HFFc6 (cell line): ENCODE measurements at regions not wholly inside any gene's neighbourhood (a gene's known extent, or its start where the extent isn't known, plus 50 kb on each side); places are given as distances from the start of the nearest gene placed in this dataset.

ENCODE experiments used
- DNase-seq: peaks from one replicate; pipeline ENCODE4 v3.0.0-alpha.2; 2018
- H3K27ac Mint-ChIP-seq: 2 replicates; pipeline ENCODE4 v1.8.0; 2020; ENCODE audit warnings: mild to moderate bottlenecking, mixed read lengths
- H3K27me3 Mint-ChIP-seq: 2 replicates; pipeline ENCODE4 v1.8.0; 2021; ENCODE audit warnings: mild to moderate bottlenecking, moderate library complexity, mixed read lengths; ENCODE audit not compliant: insufficient read depth
- H3K36me3 Mint-ChIP-seq: 2 replicates; pipeline ENCODE4 v1.8.0; 2021; ENCODE audit warnings: low read depth, mixed read lengths
- H3K4me1 Mint-ChIP-seq: 2 replicates; pipeline ENCODE4 v1.8.0; 2020; ENCODE audit warnings: low read depth, mixed read lengths
- H3K4me3 Mint-ChIP-seq: 2 replicates; pipeline ENCODE4 v1.8.0; 2020; ENCODE audit warnings: mild to moderate bottlenecking, moderate library complexity, mixed read lengths
- H3K9me3 Mint-ChIP-seq: 2 replicates; pipeline ENCODE4 v1.8.0; 2020; ENCODE audit warnings: mild to moderate bottlenecking, mixed read lengths
- TF ChIP-seq, protein P1 (sequence below): fragments of 200-600 bp; sonication (generic); IDR thresholded peaks from 2 replicates; pipeline ENCODE4 v1.5.0; 2021; ENCODE audit warnings: antibody characterized with exemption, mild to moderate bottlenecking

DNA sequence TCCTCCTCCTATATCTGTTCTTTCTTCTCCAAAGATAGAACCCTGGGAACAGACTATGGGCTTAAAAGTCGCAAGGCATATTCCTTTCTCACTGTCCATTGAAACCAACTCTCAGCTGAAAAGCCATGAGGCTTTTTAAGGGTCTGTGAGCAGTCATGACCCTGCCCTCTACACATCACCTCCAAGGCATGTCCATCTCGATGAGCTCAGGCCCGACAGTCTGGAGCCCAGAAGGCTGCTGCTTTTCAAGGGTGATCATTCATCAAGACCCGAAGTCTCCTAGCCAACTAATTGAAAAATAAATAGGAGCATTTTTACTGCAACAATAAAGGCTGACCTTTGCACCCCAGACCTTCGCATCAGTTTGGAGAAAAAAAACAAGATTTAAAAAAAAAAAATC is 378.8 kb upstream of the NRSN1 start:
- H3K4me3 Mint-ChIP-seq, result no peak overlapping the region
- H3K4me1 Mint-ChIP-seq, result no peaks in the 10 kb centered on the region
- DNase-seq, result no peak
- H3K27me3 Mint-ChIP-seq, result no peaks in the 10 kb centered on the region
- H3K27ac Mint-ChIP-seq, result no peak overlapping the region
- TF ChIP-seq, protein P1, sequence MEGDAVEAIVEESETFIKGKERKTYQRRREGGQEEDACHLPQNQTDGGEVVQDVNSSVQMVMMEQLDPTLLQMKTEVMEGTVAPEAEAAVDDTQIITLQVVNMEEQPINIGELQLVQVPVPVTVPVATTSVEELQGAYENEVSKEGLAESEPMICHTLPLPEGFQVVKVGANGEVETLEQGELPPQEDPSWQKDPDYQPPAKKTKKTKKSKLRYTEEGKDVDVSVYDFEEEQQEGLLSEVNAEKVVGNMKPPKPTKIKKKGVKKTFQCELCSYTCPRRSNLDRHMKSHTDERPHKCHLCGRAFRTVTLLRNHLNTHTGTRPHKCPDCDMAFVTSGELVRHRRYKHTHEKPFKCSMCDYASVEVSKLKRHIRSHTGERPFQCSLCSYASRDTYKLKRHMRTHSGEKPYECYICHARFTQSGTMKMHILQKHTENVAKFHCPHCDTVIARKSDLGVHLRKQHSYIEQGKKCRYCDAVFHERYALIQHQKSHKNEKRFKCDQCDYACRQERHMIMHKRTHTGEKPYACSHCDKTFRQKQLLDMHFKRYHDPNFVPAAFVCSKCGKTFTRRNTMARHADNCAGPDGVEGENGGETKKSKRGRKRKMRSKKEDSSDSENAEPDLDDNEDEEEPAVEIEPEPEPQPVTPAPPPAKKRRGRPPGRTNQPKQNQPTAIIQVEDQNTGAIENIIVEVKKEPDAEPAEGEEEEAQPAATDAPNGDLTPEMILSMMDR, result no peak
- peaks cover 45% of the 10 kb centered on the region for H3K9me3 Mint-ChIP-seq
- H3K36me3 Mint-ChIP-seq, result no peaks in the 10 kb centered on the region

DNA sequence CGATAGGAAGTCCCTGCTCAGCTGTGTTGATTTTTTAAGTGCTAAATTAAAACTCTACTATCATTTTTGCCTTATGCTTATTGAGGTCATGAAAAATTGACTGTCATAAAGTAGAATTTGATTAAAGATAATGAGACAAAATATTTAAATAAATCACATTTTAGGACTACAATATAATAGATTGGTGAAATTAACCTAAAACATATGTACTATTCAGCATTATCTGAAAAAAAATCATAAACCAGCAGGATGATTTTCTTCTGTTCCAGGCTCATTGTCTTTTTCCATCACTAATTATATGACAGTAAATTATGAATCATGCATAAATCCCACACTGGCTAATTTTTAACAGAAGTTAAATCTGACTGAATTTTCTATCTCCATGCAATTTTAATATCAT is 373.6 kb upstream of the NRSN1 start:
- TF ChIP-seq, protein P1, result no peak
- Mint-ChIP-seq H3K9me3 (peaks cover 52% of the 10 kb centered on the region), H3K27ac (no peak overlapping the region), H3K27me3 (no peaks in the 10 kb centered on the region), H3K4me3 (no peak overlapping the region), H3K36me3 (no peaks in the 10 kb centered on the region), H3K4me1 (no peaks in the 10 kb centered on the region)
- no peak for DNase-seq

DNA sequence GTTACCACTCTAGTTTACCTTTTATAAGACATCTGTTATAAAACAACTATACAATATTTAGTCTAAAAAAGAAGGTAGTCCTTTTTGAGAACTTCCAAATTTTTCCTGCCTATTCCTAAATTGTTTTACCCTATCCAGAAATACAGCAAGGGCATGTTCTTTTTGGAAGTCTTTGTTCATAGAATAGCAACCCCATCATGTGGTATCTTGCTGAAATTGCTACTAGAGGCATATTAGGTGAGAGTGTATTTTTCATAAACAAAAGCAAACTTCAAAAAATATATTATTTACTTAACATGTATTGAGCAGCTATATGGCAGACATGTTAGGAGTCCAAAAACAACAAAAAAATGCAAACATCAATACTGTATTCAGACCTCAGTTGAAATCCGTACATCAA is 371.8 kb upstream of the NRSN1 start:
- H3K36me3 Mint-ChIP-seq, result no peaks in the 10 kb centered on the region
- H3K27me3 Mint-ChIP-seq, result no peaks in the 10 kb centered on the region
- TF ChIP-seq, protein P1, result no peak
- H3K4me3 Mint-ChIP-seq, result no peak overlapping the region
- H3K4me1 Mint-ChIP-seq, result no peaks in the 10 kb centered on the region
- H3K9me3 Mint-ChIP-seq, result peaks cover 46% of the 10 kb centered on the region
- H3K27ac Mint-ChIP-seq, result no peak overlapping the region
- DNase-seq, result no peak

DNA sequence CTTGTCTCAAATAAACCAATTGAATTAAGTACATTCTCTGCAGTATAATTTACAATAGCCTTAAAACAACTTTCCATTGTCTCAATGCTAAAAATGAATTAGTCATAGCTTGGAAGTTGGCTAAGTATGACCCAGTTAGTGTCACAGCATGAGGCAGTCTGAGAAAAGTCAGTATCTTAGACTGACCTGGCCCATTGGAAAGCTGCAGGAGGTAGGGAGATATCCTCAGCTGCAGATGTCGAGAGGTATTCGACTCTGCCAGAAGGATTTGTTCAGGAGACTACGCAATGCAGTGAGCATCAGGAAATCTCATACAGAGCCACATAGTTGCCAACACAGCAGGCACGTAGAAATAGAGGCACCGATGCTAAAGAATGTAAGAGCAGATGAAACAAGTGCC is 350.9 kb upstream of the NRSN1 start:
- TF ChIP-seq, protein P1, result no peak
- H3K9me3 Mint-ChIP-seq, result peaks cover 35% of the 10 kb centered on the region
- H3K27ac Mint-ChIP-seq, result no peak overlapping the region
- no peaks in the 10 kb centered on the region for H3K4me1 Mint-ChIP-seq
- DNase-seq, result no peak
- no peak overlapping the region for H3K4me3 Mint-ChIP-seq
- no peaks in the 10 kb centered on the region for H3K36me3 Mint-ChIP-seq
- no peaks in the 10 kb centered on the region for H3K27me3 Mint-ChIP-seq

DNA sequence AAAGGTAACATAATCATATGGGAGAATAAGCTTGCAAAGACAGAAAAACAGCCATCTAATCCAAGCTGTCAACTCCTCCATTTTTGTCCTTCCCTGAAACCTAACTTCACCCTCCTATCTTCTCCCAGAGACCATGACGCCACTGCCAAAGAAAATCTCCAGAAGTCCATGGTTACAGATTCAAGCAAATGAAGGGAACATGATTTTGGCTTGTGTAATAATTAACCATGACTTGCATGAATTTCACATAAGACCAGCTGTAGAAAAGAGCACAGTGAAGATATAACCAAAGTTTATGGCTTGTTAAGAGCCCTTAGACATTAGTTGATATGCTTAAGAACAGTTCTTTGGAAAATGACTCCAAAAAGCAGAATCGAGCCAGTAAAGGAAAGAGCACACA is 342.1 kb upstream of the NRSN1 start:
- no peak overlapping the region for H3K27ac Mint-ChIP-seq
- no peaks in the 10 kb centered on the region for H3K27me3 Mint-ChIP-seq
- H3K4me1 Mint-ChIP-seq, result no peaks in the 10 kb centered on the region
- TF ChIP-seq, protein P1, result no peak
- H3K36me3 Mint-ChIP-seq, result no peaks in the 10 kb centered on the region
- H3K4me3 Mint-ChIP-seq, result no peak overlapping the region
- no peak for DNase-seq
- H3K9me3 Mint-ChIP-seq, result peaks cover 37% of the 10 kb centered on the region

DNA sequence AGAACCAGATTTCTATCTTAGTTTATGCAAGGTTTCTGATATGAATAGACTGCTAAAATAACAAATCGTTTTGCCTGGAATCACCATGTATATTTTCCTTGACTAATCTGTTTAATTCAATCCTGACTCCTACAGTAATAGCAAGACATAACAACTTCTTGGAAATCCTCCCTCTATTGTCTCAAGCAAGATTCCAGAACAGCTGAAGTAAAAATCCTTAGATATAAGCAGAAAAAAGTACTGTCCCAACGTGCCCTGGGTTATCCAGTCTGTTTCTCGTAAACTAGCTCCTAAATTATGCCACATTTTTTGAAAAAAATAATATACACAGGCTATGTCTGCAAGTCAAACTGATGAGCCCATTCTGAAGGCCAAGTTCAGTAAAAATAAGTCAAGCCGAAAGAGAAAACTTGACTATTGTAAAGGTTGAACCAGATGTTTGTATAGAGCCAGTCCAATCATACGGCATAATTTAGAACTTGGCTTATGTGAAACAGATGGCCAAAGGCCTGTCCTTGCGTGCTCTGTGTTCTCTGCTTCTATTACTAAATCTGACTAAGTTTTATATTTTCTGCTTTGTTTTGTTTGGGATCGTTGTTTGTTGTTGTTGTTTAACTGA is 341.6 kb upstream of the NRSN1 start:
- no peak overlapping the region for H3K27ac Mint-ChIP-seq
- no peak for DNase-seq

More for the DNA sequence above, 341.6 kb upstream of the NRSN1 start:
- Mint-ChIP-seq H3K4me1 (no peaks in the 10 kb centered on the region), H3K36me3 (no peaks in the 10 kb centered on the region), H3K4me3 (no peak overlapping the region), H3K9me3 (peaks cover 37% of the 10 kb centered on the region), H3K27me3 (no peaks in the 10 kb centered on the region)
- TF ChIP-seq, protein P1, result no peak
